T-helper 1 cell treated with Interleukin-12 subunit alpha and Interleukin-12 subunit beta and Interleukin-4 antibody, amounts not matched to agents 30 μg/mL and 1 μg/mL, for 36 hours (primary cell): ENCODE measurements at regions not wholly inside any gene's neighbourhood (a gene's known extent, or its start where the extent isn't known, plus 50 kb on each side); places are given as distances from the start of the nearest gene placed in this dataset.

Experiments
- H3K27ac Mint-ChIP-seq: one replicate; pipeline ENCODE4 v1.8.0; 2021; ENCODE audit warnings: mild to moderate bottlenecking, mixed read lengths
- H3K27me3 Mint-ChIP-seq: one replicate; pipeline ENCODE4 v1.8.0; 2021; ENCODE audit warnings: low read depth, mixed read lengths
- H3K36me3 Mint-ChIP-seq: one replicate; pipeline ENCODE4 v1.8.0; 2021; ENCODE audit warnings: low read depth, mixed read lengths
- H3K4me1 Mint-ChIP-seq: one replicate; pipeline ENCODE4 v1.8.0; 2021; ENCODE audit warnings: low read depth, mixed read lengths
- H3K4me3 Mint-ChIP-seq: one replicate; pipeline ENCODE4 v1.8.0; 2021; ENCODE audit warnings: mild to moderate bottlenecking, moderate library complexity, mixed read lengths
- H3K9me3 Mint-ChIP-seq: one replicate; pipeline ENCODE4 v1.8.0; 2021; ENCODE audit warnings: mixed read lengths

GRCh38 chr14:53496668-53497067 lies 343.5 kb upstream of the DDHD1 start:
- Mint-ChIP-seq H3K27ac (no peak overlapping the region), H3K27me3 (no peaks in the 10 kb centered on the region), H3K4me1 (no peaks in the 10 kb centered on the region), H3K9me3 (peaks cover 2% of the 10 kb centered on the region), H3K36me3 (no peaks in the 10 kb centered on the region), H3K4me3 (no peak overlapping the region)

DNA sequence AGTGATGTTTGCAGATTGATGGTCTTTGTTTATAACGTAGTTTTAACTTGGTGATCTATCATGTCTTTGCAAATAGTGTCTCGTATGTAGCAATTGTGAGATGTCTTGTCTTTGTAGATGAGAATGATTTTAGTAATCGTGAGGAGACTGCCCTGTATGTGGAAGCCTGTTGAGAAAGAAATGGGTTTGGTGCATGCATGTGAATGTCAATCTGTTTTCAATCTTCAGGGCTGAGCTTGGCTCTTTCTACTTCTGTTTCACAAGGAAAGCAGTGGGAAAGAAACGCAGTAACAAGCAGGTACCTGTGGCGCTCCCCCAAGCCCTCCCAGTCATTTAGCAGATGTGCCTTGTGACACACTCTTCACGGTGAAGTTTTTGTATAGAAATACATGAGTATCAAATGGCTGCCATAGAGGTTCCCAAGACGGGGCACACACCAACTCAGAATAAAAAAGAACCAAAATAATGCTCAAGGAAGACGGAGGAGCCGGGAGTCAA lies 342.8 kb upstream of the DDHD1 start:
- H3K4me3 Mint-ChIP-seq = no peak overlapping the region
- H3K27ac Mint-ChIP-seq = no peak overlapping the region
- no peaks in the 10 kb centered on the region for H3K9me3 Mint-ChIP-seq
- H3K36me3 Mint-ChIP-seq = no peaks in the 10 kb centered on the region
- no peaks in the 10 kb centered on the region for H3K4me1 Mint-ChIP-seq
- H3K27me3 Mint-ChIP-seq = no peaks in the 10 kb centered on the region

- Mint-ChIP-seq H3K4me3 (no peak overlapping the region), H3K4me1 (no peaks in the 10 kb centered on the region), H3K9me3 (no peaks in the 10 kb centered on the region), H3K27me3 (no peaks in the 10 kb centered on the region), H3K36me3 (no peaks in the 10 kb centered on the region), H3K27ac (no peak overlapping the region)
These were observed 341.5 kb upstream of the DDHD1 start for GRCh38 chr14:53494587-53494986.

DNA sequence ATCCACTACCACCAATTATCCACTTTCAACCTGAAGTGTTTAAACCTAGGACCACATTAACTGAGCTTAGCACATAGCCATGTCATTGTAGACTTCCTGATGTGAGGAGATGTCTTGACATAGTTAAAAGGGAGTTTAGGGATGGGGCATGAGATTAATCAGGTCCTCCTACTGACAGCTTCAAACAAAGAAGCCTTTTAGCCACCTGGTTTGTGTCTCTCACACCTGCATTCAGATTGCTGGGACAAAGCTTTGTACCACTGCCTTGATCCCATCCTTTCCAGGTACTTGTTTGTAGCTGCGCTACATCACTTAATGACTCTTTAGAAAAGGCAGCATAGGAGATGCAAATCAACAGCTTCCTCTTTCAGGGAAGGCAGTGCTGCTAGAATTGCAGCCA lies 340.7 kb upstream of the DDHD1 start:
- Mint-ChIP-seq H3K36me3 (no peaks in the 10 kb centered on the region), H3K9me3 (no peaks in the 10 kb centered on the region), H3K27ac (no peak overlapping the region), H3K4me1 (no peaks in the 10 kb centered on the region), H3K27me3 (no peaks in the 10 kb centered on the region), H3K4me3 (no peak overlapping the region)

DNA sequence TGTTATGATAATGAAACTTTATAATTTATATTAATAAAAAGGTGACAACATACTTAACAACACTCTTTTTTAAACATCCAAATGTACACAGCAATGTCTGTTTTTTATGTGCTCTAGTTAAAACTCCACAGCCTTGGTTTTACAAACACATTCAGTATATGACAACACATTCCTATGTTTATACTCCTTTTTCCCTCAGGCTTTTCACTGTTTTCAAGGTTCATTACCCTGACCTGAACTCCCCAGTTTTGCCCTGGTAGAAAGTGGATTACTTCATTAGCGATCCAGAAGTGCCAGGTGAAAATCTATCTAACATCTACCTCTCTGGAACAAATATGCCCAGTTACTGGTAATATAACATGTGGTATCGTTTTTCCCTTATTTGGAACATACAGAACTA lies 340.2 kb upstream of the DDHD1 start:
- Mint-ChIP-seq H3K36me3 (no peaks in the 10 kb centered on the region), H3K27ac (no peak overlapping the region), H3K9me3 (no peaks in the 10 kb centered on the region), H3K4me1 (no peaks in the 10 kb centered on the region), H3K27me3 (no peaks in the 10 kb centered on the region), H3K4me3 (no peak overlapping the region)

GRCh38 chr14:53491884-53492277 lies 338.8 kb upstream of the DDHD1 start:
- Mint-ChIP-seq H3K4me1 (no peaks in the 10 kb centered on the region), H3K27me3 (peaks cover 3% of the 10 kb centered on the region), H3K36me3 (no peaks in the 10 kb centered on the region), H3K9me3 (no peaks in the 10 kb centered on the region), H3K4me3 (no peak overlapping the region), H3K27ac (no peak overlapping the region)

DNA sequence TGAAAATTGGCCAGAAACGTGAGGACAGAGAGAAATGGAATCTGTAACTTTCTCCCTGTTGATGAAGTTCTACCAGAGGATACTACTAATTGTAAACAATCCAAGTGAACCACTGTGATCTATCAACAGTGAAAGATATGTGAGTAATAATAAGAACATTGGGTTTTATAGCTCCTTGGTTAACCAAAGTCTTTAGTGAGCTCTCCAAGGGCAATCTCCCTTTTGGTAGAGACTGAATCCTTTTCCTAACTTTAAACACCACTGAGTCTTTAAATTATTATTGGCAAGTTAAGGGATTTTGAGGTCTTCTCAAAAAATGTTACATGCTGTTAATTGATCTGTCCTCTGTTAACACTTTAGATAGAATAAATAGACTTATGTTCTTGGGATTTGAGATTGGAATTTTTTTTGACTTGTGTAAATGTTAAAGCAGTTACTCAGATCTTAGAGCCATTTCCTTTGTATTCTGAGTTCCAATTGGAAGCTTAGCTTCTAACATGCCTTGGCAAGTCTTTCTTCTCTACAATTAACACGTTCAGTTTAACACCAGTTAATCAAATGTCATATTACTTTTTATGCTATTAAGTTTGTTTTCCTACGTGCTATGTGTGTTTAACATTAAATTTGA lies 338.2 kb upstream of the DDHD1 start:
- Mint-ChIP-seq H3K27ac (no peak overlapping the region), H3K36me3 (no peaks in the 10 kb centered on the region), H3K4me3 (no peak overlapping the region), H3K4me1 (no peaks in the 10 kb centered on the region), H3K27me3 (peaks cover 3% of the 10 kb centered on the region), H3K9me3 (no peaks in the 10 kb centered on the region)

DNA sequence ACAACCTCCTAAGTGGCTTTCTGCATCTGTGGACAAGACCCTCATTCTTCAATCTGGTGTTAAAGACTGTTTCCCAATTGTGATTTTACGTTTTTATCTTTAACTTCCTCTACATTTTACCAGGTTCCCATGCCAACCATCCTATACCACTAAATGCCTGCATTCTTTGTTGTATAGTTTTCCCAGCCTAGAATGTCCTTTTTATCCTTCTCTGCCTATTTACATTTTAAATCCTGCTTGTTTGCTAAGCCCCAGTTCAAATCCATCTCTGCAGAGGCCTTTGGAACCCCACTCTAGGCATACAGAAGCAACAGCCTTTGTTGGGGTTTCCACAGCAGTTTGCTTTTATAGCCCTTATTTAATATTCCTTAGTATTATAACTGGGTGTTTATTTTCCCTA lies 325.1 kb upstream of the DDHD1 start:
- no peaks in the 10 kb centered on the region for H3K27me3 Mint-ChIP-seq

GRCh38 chr14:53473480-53473879 lies 320.4 kb upstream of the DDHD1 start:
- H3K4me1 Mint-ChIP-seq = no peaks in the 10 kb centered on the region
- no peak overlapping the region for H3K4me3 Mint-ChIP-seq
- no peaks in the 10 kb centered on the region for H3K27me3 Mint-ChIP-seq
- H3K36me3 Mint-ChIP-seq = no peaks in the 10 kb centered on the region
- H3K9me3 Mint-ChIP-seq = no peaks in the 10 kb centered on the region
- H3K27ac Mint-ChIP-seq = no peak overlapping the region

More for the DNA sequence above, 325.1 kb upstream of the DDHD1 start:
- Mint-ChIP-seq H3K36me3 (no peaks in the 10 kb centered on the region), H3K27ac (no peak overlapping the region), H3K9me3 (peaks cover 9% of the 10 kb centered on the region), H3K4me3 (no peak overlapping the region), H3K4me1 (no peaks in the 10 kb centered on the region)

DNA sequence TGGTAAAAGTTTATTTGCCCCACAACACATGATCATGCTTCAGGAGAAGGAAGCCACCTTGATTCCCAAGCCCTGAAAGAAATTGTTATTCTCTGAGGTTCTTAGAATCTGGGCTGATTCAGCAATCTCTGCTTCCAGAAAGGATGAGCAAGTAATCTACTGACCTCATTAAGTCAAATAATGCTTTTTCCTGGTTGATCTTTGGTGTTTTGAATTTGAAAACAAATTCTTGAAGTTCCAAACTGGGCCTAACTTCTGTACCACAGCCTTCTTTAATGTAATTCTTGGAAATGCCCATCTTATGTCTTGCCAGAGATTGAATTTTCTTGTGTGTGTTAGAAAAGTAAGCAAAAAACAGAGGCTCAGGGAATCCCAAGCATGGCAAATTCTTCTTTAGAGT lies 319.2 kb upstream of the DDHD1 start:
- Mint-ChIP-seq H3K4me3 (no peak overlapping the region), H3K27me3 (no peaks in the 10 kb centered on the region), H3K4me1 (no peaks in the 10 kb centered on the region), H3K27ac (no peak overlapping the region), H3K9me3 (no peaks in the 10 kb centered on the region), H3K36me3 (no peaks in the 10 kb centered on the region)

DNA sequence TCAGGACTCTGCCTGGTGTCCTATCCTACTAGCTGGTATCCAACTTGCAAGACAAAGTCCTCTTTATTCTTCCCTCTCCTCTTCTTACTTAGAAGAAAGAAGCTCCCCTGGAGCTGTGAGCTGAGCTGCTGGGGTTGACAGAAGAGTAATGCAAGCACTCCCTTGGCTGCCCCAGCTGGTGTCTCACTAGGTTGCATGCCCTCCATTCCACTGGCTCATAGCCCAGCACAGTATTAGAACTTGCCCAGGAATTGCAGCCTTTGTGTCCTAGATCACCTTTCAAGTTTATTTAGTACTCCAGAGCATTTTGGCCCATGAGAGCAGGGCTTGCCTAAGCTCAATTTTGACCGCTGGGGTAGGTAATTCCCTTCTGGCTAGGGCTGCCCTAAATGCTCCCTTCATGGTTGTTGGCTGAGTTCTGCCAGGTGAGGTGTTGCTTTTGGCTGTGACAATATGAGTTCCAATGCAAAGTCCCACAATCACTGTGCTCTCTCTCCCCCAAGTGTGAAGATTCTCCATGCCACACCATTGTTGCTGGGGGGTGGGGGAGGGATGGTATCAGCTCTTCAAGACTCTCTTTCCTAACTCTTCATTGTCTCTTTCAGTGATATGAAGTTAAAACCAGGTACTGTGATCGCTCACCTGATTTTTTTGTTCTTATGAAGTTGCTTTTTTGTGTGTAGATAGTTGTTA lies 317.4 kb upstream of the DDHD1 start:
- Mint-ChIP-seq H3K27me3 (no peaks in the 10 kb centered on the region), H3K9me3 (no peaks in the 10 kb centered on the region), H3K36me3 (no peaks in the 10 kb centered on the region), H3K27ac (no peak overlapping the region), H3K4me3 (no peak overlapping the region), H3K4me1 (no peaks in the 10 kb centered on the region)

DNA sequence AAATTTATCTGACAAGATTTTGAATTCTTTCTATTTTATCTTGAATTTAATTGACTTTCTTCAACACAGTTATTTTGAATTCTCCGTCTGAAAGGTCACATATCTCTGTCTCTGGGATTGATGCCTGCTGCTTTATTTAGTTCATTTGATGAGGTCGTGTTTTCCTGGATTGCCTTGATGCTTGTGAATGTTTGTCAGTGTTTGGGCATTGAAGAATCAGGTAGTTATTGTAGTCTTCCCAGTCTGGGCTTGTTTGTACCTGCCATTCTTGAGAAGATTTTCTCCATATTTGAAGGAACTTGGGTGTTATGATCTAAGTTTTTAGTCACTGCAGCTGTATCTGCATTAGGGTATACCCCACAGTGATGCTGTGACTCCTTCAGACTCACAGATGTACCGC lies 315.8 kb upstream of the DDHD1 start:
- H3K9me3 Mint-ChIP-seq = no peaks in the 10 kb centered on the region
- no peak overlapping the region for H3K4me3 Mint-ChIP-seq
- no peak overlapping the region for H3K27ac Mint-ChIP-seq
- H3K36me3 Mint-ChIP-seq = no peaks in the 10 kb centered on the region
- H3K27me3 Mint-ChIP-seq = peaks cover 4% of the 10 kb centered on the region
- H3K4me1 Mint-ChIP-seq = no peaks in the 10 kb centered on the region

- H3K9me3 Mint-ChIP-seq = no peaks in the 10 kb centered on the region
- H3K27ac Mint-ChIP-seq = no peak overlapping the region
- no peak overlapping the region for H3K4me3 Mint-ChIP-seq
- no peaks in the 10 kb centered on the region for H3K4me1 Mint-ChIP-seq
- H3K36me3 Mint-ChIP-seq = no peaks in the 10 kb centered on the region
- H3K27me3 Mint-ChIP-seq = peaks cover 4% of the 10 kb centered on the region
These were observed 311.3 kb upstream of the DDHD1 start for GRCh38 chr14:53464376-53464775.

DNA sequence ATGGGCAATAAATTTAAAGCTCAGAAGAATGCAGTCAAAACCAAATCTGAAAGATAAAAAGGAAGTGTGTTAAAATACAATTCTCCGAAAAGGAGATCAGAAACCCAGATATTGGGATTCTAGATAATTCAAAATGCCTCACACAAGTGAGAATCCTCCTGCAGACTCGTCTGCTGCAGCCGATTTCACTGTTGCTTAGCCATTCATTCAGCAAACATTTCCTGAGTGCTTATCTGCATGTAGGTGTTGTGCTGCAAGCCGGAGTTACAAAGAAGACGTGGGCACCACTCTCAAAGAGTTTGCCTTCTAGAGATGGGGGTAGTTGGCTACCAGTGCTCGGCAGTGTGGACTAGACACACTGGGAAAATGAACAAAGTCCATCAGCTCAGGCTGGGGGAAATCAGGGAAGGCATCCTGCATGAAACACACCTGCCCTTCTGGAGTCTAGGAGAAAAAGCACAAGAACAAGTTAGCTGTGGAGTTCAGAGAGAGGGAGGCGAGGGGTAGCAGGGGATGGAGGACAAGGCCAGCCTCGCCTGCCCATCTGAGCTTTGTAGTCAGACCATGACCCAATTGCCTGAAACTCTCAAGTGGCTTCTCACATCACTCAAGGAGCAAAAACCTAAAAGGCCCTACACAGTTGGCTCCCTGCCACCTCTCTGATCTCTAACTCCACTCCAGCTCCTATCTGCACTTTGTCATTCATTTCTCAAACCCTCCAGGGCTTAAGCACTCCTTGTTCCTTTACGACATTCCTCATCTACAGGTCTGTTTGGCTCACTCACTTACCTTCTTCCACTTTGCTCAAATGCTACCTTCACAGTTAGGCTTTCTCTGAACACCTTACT lies 310.0 kb upstream of the DDHD1 start:
- H3K27ac Mint-ChIP-seq = no peak overlapping the region
- H3K4me1 Mint-ChIP-seq = no peaks in the 10 kb centered on the region
- H3K4me3 Mint-ChIP-seq = no peak overlapping the region
- H3K27me3 Mint-ChIP-seq = peaks cover 4% of the 10 kb centered on the region
- H3K36me3 Mint-ChIP-seq = no peaks in the 10 kb centered on the region
- no peaks in the 10 kb centered on the region for H3K9me3 Mint-ChIP-seq

DNA sequence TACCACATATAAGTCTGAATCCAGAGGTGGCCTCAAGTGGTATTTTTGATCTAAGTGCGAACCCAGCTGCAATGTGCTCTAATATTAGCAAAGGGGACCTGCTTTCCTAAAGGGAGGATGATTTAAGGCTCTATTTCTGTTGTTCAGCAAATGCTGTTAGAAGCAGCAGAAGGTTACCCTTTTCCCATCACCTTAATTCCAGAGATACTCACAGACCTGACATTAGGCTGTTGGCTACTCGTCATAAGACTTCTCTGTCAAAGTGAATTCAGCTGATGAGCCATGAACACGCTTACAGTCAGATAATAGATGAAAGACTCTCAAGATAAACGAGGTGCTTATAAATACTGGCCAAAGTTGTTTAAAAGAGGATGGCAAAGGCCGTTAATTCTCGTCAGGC lies 308.7 kb upstream of the DDHD1 start:
- Mint-ChIP-seq H3K36me3 (no peaks in the 10 kb centered on the region), H3K4me3 (no peak overlapping the region), H3K27me3 (peaks cover 4% of the 10 kb centered on the region), H3K9me3 (no peaks in the 10 kb centered on the region), H3K4me1 (no peaks in the 10 kb centered on the region), H3K27ac (no peak overlapping the region)
